Breast epithelium (tissue), 4 donors: ENCODE measurements at regions not wholly inside any gene's neighbourhood (a gene's known extent, or its start where the extent isn't known, plus 50 kb on each side); places are given as distances from the start of the nearest gene placed in this dataset.

Experiments
- DNase-seq, 2 donors: peaks; one replicate each; pipeline ENCODE4 v3.0.0-alpha.2; 2019; ENCODE audit warnings: low spot score in 2 of 2
- H3K27ac ChIP-seq, 2 donors: fragments of 200-600 bp; sonication (generic) in 1 of 2; one replicate each; pipeline ENCODE4 v1.5.1; 2016 to 2019; ENCODE audit warnings: mild to moderate bottlenecking in 1 of 2
- H3K27me3 ChIP-seq, 2 donors: fragments of 200-600 bp; sonication (generic) in 1 of 2; one replicate each; pipeline versions ENCODE4 v1.5.1 to v1.6.0; 2017 to 2019; ENCODE audit warnings: control low read depth in 1 of 2, mild to moderate bottlenecking in 1 of 2
- H3K36me3 ChIP-seq: fragments of 200-600 bp; one replicate; pipeline ENCODE4 v1.5.1; 2019
- H3K4me1 ChIP-seq, 2 donors: fragments of 200-600 bp; sonication (generic); one replicate each; pipeline ENCODE4 v1.5.1; 2016 to 2019; ENCODE audit warnings: control low read depth in 1 of 2
- H3K4me3 ChIP-seq, 3 donors: fragments of 200-600 bp; sonication (generic); 1 replicate in 2 of 3; 2 replicates in 1 of 3; pipeline ENCODE4 v1.5.1; 2016 to 2019; ENCODE audit warnings: mild to moderate bottlenecking in 3 of 3, moderate library complexity in 2 of 3
- H3K9me3 ChIP-seq, 2 donors: fragments of 200-600 bp; sonication (generic) in 1 of 2; one replicate each; pipeline ENCODE4 v1.5.1; 2016 to 2019; ENCODE audit warnings: control low read depth in 1 of 2
- POLR2A ChIP-seq: fragments of 450-650 bp; IDR thresholded peaks from one replicate; pipeline ENCODE4 v1.6.1; 2016; ENCODE audit warnings: antibody characterized with exemption, mild to moderate bottlenecking, moderate library complexity
- POLR2AphosphoS5 ChIP-seq, 3 donors: sonication (generic); formaldehyde crosslinking; IDR thresholded peaks; one replicate each; pipeline ENCODE4 v1.6.1; 2017; ENCODE audit warnings: antibody characterized with exemption in 3 of 3
- intact Hi-C: fragments of 100-400 bp; cut with DNase I; formaldehyde crosslinking; loops from one replicate; pipeline ENCODE4 v1.15.1; 2023; ENCODE audit warnings: low total_unique reads
- TF ChIP-seq, protein P1 (sequence below), 3 donors: fragments of 450-650 bp; IDR thresholded peaks; one replicate each; pipeline ENCODE4 v1.5.1; 2016 to 2017; ENCODE audit warnings: antibody characterized with exemption in 3 of 3, mild to moderate bottlenecking in 3 of 3, moderate library complexity in 3 of 3

- intact Hi-C loops: no loop called here
- no peak overlapping the region for H3K4me3 ChIP-seq
- H3K36me3 ChIP-seq: no peaks in the 10 kb centered on the region
- no peaks in the 10 kb centered on the region for H3K9me3 ChIP-seq
- H3K27ac ChIP-seq: no peak overlapping the region
- DNase-seq: no peak
- no peaks in the 10 kb centered on the region for H3K4me1 ChIP-seq
- TF ChIP-seq POLR2AphosphoS5 (IDR thresholded peaks at IDR 0.05) (no peak), POLR2A (no peak)
- TF ChIP-seq, protein P1, sequence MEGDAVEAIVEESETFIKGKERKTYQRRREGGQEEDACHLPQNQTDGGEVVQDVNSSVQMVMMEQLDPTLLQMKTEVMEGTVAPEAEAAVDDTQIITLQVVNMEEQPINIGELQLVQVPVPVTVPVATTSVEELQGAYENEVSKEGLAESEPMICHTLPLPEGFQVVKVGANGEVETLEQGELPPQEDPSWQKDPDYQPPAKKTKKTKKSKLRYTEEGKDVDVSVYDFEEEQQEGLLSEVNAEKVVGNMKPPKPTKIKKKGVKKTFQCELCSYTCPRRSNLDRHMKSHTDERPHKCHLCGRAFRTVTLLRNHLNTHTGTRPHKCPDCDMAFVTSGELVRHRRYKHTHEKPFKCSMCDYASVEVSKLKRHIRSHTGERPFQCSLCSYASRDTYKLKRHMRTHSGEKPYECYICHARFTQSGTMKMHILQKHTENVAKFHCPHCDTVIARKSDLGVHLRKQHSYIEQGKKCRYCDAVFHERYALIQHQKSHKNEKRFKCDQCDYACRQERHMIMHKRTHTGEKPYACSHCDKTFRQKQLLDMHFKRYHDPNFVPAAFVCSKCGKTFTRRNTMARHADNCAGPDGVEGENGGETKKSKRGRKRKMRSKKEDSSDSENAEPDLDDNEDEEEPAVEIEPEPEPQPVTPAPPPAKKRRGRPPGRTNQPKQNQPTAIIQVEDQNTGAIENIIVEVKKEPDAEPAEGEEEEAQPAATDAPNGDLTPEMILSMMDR (IDR thresholded peaks at IDR 0.05): no peak
- H3K27me3 ChIP-seq: peaks cover 0 to 43% of the 10 kb centered on the region in 2 donors
Measured at GRCh38 chr10:118238573-118239235, 103.4 kb downstream of the FAM204A start.

DNA sequence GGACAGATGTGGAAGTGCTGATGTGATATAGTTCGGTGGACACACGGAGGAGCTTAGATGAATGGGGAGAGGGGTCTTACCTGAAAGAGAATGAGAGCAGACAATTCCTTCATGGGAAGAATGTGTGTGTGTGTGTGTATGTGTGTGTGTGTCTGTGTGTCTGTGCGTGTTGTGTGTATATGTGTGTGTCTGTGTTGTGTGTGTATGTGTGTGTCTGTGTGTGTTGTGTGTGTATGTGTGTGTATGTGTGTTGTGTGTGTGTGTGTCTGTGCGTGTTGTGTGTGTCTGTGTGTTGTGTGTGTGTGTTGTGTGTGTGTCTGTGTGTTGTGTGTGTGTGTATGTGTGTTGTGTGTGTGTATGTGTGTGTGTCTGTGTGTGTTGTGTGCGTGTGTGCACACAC, 104.2 kb downstream of the FAM204A start:
- H3K27me3 ChIP-seq: peaks cover 0 to 37% of the 10 kb centered on the region in 2 donors
- no peak for TF ChIP-seq POLR2AphosphoS5 (IDR thresholded peaks at IDR 0.05)
- no peak for TF ChIP-seq POLR2A
- TF ChIP-seq, protein P1 (IDR thresholded peaks at IDR 0.05): no peak
- H3K27ac ChIP-seq: no peak overlapping the region
- no peaks in the 10 kb centered on the region for H3K36me3 ChIP-seq
- no peak overlapping the region for H3K4me3 ChIP-seq
- H3K4me1 ChIP-seq: no peaks in the 10 kb centered on the region
- H3K9me3 ChIP-seq: no peaks in the 10 kb centered on the region
- no peak for DNase-seq
- intact Hi-C loops: no loop called here

- Histone ChIP-seq H3K4me1 (no peaks in the 10 kb centered on the region), H3K9me3 (no peaks in the 10 kb centered on the region), H3K36me3 (no peaks in the 10 kb centered on the region), H3K27me3 (peaks cover 0 to 12% of the 10 kb centered on the region in 2 donors), H3K27ac (no peak overlapping the region), H3K4me3 (no peak overlapping the region)
- TF ChIP-seq POLR2A: no peak
- no peak for TF ChIP-seq POLR2AphosphoS5 (IDR thresholded peaks at IDR 0.05)
- TF ChIP-seq, protein P1 (IDR thresholded peaks at IDR 0.05): no peak
- DNase-seq: no peak
- intact Hi-C loops: no loop called here
Measured at GRCh38 chr10:118234683-118235082, 107.4 kb downstream of the FAM204A start.

GRCh38 chr10:118220346-118220850, 121.7 kb downstream of the FAM204A start:
- Histone ChIP-seq H3K4me3 (no peak overlapping the region), H3K27ac (no peak overlapping the region), H3K27me3 (no peaks in the 10 kb centered on the region), H3K9me3 (peaks cover 0 to 13% of the 10 kb centered on the region in 2 donors), H3K36me3 (no peaks in the 10 kb centered on the region), H3K4me1 (no peaks in the 10 kb centered on the region)
- no peak for TF ChIP-seq POLR2A
- TF ChIP-seq POLR2AphosphoS5 (IDR thresholded peaks at IDR 0.05): no peak
- TF ChIP-seq, protein P1 (IDR thresholded peaks at IDR 0.05): no peak
- intact Hi-C loops: no loop called here
- DNase-seq: no peak

DNA sequence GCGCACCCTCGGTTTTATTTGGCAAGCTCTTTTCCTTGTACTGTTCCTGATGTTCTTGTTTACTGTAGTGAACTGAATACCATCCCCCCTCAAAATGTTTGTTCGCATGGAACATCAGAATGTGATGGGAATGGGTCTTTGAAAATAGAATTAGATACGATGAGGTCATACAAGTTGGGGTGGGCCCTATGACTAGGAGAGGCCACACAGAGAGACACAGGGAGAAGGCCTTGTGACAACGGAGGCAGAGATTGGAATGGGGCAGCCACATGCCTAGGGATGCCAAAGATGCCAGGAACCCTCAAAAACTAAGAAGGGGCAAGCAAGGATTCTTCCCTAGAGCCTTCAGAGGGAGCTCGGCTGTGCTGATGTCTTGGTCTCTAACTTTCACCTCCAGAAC, 123.6 kb downstream of the FAM204A start:
- TF ChIP-seq POLR2AphosphoS5 (IDR thresholded peaks at IDR 0.05) (no peak), POLR2A (no peak)
- TF ChIP-seq, protein P1 (IDR thresholded peaks at IDR 0.05): no peak
- Histone ChIP-seq H3K27ac (no peak overlapping the region), H3K9me3 (peaks cover 0 to 2% of the 10 kb centered on the region in 2 donors), H3K4me1 (no peaks in the 10 kb centered on the region), H3K4me3 (no peak overlapping the region), H3K27me3 (no peaks in the 10 kb centered on the region), H3K36me3 (no peaks in the 10 kb centered on the region)
- no peak for DNase-seq
- intact Hi-C loops: no loop called here
